Peyer's patch (tissue), 4 donors: ENCODE measurements at regions not wholly inside any gene's neighbourhood (a gene's known extent, or its start where the extent isn't known, plus 50 kb on each side); places are given as distances from the start of the nearest gene placed in this dataset.

Source experiments
- CTCF ChIP-seq, 6 experiments: fragments of 450-650 bp in 4 of 6; fragments of 200-600 bp in 2 of 6; sonication (generic) in 1 of 6; IDR thresholded peaks; one replicate each; pipeline ENCODE4 v1.5.1; 2017 to 2019; ENCODE audit warnings: antibody characterized with exemption in 6 of 6, mild to moderate bottlenecking in 3 of 6, moderate library complexity in 1 of 6
- POLR2A ChIP-seq, 2 donors: fragments of 450-650 bp; IDR thresholded peaks; one replicate each; pipeline ENCODE4 v1.5.1; 2017; ENCODE audit warnings: antibody characterized with exemption in 2 of 2, mild to moderate bottlenecking in 2 of 2, moderate library complexity in 2 of 2

- TF ChIP-seq POLR2A (IDR thresholded peaks at IDR 0.05) = no peak
- no peak for TF ChIP-seq CTCF (IDR thresholded peaks at IDR 0.05)
Observed at GRCh38 chr2:22992441-22992840, 392.5 kb upstream of the KLHL29 start.
